HG03175 (cell line): ENCODE measurements at regions not wholly inside any gene's neighbourhood (a gene's known extent, or its start where the extent isn't known, plus 50 kb on each side); places are given as distances from the start of the nearest gene placed in this dataset.
"Not testable (repeated sequence)": the region's sequence is repeated elsewhere in the genome, so short reads cannot be mapped to it uniquely, and the experiment has no call there.

Source experiments
- ATAC-seq: cut with Tn5 transposase; IDR thresholded peaks from one replicate; pipeline ENCODE4 v1.9.1; 2021; ENCODE audit warnings: mild to moderate bottlenecking, moderate library complexity; ENCODE audit not compliant: unreplicated experiment

GRCh38 chr2:156254637-156255067, 77.9 kb downstream of the NR4A2 start:
- ATAC-seq, result not testable (repeated sequence)

DNA sequence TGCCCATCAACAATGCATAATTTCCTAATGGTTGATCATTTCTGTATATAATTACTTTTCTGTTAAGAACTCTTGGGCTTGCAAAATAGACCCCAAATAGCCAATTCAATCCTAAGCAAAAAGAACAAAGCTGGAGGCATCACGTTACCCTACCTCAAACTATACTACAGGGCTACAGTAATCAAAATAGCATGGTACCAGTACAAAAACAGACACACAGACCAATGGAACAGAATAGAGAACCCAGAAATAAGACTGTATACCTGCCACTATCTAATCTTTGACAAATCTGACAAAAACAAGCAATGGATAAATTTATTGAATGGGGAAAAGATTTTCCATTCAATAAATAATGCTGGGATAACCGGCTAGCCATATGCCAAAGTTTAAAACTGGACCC, 78.8 kb downstream of the NR4A2 start:
- ATAC-seq, result no peak

GRCh38 chr2:156242874-156243273, 89.6 kb downstream of the NR4A2 start:
- ATAC-seq, result no peak

DNA sequence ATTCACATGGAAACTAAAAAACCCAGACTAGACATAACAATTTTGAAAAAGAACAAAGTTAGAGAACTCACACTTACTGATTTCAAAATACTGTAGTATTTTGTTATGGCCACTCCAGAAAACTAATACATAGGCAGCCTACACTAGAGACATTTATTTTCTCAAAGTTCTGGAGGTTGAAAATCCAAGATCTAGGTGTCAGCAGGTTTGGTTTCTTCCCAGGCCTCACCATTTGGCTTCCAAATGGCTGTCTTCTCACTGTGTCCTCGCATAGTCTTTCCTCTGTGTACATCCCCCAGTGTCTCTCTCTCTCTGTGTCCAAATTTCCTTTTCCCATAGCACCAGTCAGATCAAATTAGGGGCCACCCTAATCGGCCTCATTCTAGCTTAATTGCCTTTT, 95.0 kb downstream of the NR4A2 start:
- ATAC-seq, result no peak

DNA sequence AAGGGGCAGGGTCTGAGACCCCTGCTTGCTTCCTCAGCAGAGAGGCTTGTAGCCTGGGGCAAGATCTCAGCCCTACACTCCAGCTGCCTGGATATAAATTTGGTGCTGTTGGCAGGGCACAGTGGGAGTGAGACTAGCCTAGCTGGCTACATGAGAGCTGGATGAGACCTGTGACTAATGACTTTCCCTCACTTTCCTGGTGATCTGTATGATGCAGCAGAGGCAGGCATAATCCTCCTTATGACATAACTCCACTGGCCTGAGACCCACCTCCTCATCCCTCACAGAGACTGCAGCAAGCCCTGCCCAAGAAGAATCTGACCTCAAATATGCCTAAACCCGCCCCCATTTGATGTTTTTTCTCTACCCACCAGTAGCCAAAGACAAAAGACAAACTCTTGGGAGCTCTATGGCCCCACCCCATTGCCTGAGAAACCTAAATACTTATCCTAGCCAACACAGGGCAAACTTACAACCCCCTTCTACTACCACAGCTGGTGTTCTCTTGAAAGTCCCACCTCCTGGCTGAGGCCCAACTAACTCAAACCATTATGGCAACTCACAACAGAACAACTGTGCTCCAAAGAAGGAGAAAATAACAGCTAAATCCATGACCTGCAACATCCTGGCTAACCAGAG, 102.7 kb downstream of the NR4A2 start:
- ATAC-seq, result no peak

DNA sequence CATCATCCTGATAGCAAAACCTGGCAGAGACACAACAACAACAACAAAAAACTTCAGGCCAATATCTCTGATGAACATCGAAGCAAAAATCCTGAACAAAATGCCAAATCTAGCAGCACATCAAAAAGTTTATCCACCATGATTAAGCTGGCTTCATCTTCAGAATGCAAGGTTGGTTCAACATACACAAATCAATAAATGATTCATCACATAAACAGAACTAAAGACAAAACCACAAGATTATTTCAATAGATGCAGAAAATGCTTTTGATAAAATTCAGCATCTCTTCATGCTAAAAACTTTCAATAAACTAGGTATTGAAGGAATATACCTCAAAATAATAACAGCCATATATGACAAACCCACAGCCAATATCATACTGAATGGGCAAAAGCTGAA, 109.2 kb downstream of the NR4A2 start:
- not testable (repeated sequence) for ATAC-seq

GRCh38 chr2:156221703-156222102, 110.8 kb downstream of the NR4A2 start:
- ATAC-seq, result no peak

GRCh38 chr2:156219491-156220100, 112.9 kb downstream of the NR4A2 start:
- ATAC-seq, result no peak

GRCh38 chr2:156215656-156216055, 116.9 kb downstream of the NR4A2 start:
- ATAC-seq, result no peak

GRCh38 chr2:156211318-156211717, 121.2 kb downstream of the NR4A2 start:
- ATAC-seq, result no peak

GRCh38 chr2:156206355-156206754, 126.2 kb downstream of the NR4A2 start:
- no peak for ATAC-seq

DNA sequence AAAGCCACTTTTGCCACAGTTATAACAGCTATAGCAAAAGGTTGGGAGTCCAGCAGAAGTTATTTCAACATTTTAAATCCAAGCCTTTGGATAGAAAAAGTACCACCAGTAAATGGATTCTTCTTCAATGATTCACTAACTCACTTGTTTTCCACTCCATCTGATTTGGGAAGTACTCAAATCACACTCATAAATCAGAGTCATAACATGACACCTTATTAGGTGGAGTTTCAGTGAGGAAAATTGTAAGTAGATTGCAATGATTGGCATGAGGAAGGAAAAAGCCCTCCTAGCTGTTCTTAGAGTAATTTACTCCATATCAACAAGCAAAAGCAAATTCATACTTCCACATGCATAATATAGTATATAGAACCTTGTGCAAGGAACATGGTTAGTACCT, 132.9 kb downstream of the NR4A2 start:
- no peak for ATAC-seq

DNA sequence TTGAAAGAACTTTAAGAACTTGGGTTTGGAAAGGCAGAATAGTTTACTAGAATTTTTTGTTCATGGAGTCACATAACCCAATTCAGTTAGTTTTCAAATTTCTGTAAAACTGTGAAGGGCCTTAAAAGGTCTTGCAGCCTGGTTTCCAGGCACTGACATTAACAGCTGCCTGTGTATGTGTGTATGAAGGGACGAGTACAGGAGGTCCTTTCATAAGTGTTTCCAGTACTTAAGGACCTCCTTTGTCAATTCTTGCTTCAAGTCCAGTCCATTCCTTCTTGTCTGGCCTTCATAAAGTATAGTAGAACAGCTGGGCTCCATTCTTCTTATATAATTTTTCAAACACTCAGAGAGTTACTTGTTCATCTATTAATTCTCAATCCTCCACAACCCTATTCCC, 136.5 kb downstream of the NR4A2 start:
- no peak for ATAC-seq

GRCh38 chr2:156192468-156192867, 140.1 kb downstream of the NR4A2 start:
- no peak for ATAC-seq

DNA sequence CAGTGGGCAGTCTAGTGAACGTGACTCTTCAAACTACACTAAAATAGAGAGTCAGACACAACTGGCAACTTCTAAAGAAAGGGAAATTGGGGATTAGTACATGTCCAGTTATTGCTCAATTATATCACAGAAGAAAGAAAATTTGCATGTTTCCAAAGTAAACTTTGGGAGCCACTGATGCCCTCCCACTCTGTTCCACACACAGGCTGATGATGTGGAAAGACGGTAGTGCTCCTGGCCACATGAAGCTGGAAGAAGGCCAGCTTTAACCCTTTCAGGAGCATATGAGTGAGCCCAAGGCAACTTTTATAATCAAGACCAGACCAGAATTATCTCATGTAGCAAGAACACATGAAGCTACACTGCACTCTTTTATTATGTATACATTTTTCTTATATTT, 141.0 kb downstream of the NR4A2 start:
- no peak for ATAC-seq

DNA sequence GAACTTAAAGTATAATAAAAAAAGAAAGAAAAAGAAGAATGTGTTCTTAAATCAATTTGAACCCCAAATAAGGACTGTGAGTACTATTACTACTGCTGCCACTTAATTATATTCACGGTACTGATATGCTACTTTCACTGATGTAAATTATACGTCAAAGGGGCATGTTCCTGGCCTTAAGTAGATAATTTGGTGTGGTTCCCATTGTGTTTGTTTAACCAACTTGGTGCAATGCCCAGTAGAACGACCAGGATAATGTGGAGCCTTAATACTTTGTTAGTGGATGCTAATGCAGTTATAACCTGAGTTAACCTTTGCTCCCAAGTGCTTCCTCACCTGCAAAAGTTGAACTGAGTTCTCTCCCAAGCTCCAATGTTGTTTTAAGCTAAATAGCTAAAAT, 142.0 kb downstream of the NR4A2 start:
- no peak for ATAC-seq

GRCh38 chr2:156189584-156189983, 142.9 kb downstream of the NR4A2 start:
- no peak for ATAC-seq

DNA sequence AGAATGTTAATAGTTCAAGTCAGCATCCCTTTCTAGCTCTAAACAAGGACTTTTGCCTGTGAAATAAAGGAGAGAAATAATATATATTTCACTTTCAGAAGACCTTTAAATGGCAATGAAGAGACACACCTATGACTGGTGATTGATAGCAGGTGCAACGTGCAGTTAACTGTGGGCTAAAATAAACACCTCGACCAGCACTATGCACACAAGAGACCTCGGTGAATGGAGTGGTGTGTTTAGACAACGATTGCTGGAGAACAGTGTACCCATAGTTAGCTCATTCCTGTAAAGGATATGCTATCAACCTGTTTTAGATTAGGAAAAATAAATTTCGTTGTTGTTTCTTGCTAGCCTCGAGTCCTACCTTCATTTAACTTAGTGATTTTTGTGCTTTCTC, 143.4 kb downstream of the NR4A2 start:
- ATAC-seq, result no peak

GRCh38 chr2:156182132-156182531, 150.4 kb downstream of the NR4A2 start:
- no peak for ATAC-seq

- ATAC-seq, result no peak
Observed at GRCh38 chr2:156181208-156181607, 151.3 kb downstream of the NR4A2 start.

DNA sequence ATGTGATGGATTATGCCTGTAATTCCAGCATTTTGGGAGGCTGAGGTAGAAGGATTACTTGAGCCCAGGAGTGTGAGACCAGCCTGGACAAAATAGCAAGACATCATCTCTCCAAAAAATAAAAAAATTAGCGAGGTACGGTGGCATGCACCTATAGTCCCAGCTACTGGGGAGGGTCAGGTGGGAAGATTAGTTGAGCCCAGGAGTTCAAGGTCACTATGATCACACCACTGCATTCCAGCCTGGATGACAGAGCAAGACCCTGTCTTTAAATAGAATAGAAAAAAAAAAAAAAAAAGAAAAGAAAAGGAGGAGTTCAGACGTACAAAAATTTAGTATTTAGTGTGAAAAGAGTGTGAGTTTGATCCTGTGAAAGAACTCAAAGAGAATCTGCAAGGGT, 154.9 kb downstream of the NR4A2 start:
- no peak for ATAC-seq

DNA sequence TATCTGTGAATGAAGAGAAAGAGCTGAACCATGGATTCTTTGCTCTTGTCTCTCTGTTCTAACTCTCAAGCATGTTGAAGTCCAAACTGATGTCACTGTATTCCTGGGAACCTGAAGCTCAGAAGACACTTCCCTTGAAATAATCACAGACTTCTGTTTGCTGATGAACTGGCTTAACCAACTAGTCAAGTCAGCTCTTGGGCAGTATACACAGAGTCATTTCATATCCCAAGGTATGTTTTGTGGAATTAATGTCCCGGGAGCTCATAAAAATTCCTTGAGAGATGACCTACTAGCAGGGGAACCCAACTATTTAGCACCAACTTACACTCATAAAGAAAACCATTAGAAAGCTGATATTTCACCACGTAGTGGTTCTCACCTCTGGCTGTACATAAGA, 156.6 kb downstream of the NR4A2 start:
- no peak for ATAC-seq

GRCh38 chr2:156170929-156171328, 161.6 kb downstream of the NR4A2 start:
- no peak for ATAC-seq
